ENCODE measurements at regions not wholly inside any gene's neighbourhood (a gene's known extent, or its start where the extent isn't known, plus 50 kb on each side); places are given as distances from the start of the nearest gene placed in this dataset.
A peak's percentile ranks its signal among the peaks of the same experiment; 100 is the strongest.

DNA sequence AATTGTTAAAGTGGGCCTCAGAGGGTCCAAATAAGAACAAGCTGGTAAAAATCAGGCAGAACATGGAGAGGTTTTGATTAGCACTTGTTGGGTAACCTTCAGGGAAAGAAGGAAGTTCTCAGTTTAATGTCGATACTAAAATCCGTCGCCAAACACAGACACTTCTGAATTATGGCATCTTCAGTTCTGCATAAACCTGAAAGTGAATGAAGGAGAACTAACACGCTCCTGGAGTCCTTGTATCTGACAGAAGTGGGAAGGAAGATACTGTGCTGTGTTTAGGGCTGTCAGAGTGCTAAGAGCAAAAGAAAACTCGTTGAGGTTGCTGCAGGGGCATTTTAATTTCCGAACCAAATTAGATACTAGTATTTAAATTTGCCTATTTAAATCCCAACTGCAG lies 106.2 kb downstream of the TMA16 start:
- TF ChIP-seq CTCF (IDR thresholded peaks at IDR 0.05; ENCODE audit: unreplicated experiment) = no peak
- Mint-ChIP-seq H3K4me1 (ENCODE audit: low read depth) (peaks cover 5% of the 10 kb centered on the region), H3K4me3 (ENCODE audit: low read depth) (no peak overlapping the region), H3K27ac (peak overlapping the region; percentile 52), H3K9me3 (ENCODE audit: low read depth) (peaks cover 10% of the 10 kb centered on the region), H3K27me3 (no peaks in the 10 kb centered on the region), H3K36me3 (ENCODE audit: insufficient read depth) (no peaks in the 10 kb centered on the region)
- DNase-seq (ENCODE audit: low spot score, unreplicated experiment) = no peak

DNA sequence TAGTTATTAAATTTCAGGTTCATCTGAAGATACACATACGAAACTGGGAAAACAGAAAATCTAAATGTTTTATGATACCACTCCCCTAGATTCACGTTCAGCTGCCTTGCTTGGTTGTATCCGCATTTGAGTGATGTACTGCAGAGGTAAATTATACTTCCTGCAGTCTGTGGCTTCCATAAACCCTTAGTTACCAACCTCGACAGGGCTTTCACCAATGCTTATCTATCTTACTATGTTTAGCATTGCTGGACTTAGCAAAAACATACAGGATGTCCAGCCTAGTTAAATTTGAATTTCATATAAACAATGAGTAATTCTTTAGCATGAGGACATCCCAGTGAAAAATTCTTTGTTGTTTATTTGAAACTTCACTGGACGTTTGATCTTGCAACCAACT lies 108.8 kb downstream of the TMA16 start:
- Mint-ChIP-seq H3K27me3 (no peaks in the 10 kb centered on the region), H3K4me1 (ENCODE audit: low read depth) (peaks cover 5% of the 10 kb centered on the region), H3K4me3 (ENCODE audit: low read depth) (no peak overlapping the region), H3K9me3 (ENCODE audit: low read depth) (peaks cover 7% of the 10 kb centered on the region), H3K27ac (no peak overlapping the region), H3K36me3 (ENCODE audit: insufficient read depth) (no peaks in the 10 kb centered on the region)
- DNase-seq (ENCODE audit: low spot score, unreplicated experiment) = no peak
- no peak for TF ChIP-seq CTCF (IDR thresholded peaks at IDR 0.05; ENCODE audit: unreplicated experiment)

DNA sequence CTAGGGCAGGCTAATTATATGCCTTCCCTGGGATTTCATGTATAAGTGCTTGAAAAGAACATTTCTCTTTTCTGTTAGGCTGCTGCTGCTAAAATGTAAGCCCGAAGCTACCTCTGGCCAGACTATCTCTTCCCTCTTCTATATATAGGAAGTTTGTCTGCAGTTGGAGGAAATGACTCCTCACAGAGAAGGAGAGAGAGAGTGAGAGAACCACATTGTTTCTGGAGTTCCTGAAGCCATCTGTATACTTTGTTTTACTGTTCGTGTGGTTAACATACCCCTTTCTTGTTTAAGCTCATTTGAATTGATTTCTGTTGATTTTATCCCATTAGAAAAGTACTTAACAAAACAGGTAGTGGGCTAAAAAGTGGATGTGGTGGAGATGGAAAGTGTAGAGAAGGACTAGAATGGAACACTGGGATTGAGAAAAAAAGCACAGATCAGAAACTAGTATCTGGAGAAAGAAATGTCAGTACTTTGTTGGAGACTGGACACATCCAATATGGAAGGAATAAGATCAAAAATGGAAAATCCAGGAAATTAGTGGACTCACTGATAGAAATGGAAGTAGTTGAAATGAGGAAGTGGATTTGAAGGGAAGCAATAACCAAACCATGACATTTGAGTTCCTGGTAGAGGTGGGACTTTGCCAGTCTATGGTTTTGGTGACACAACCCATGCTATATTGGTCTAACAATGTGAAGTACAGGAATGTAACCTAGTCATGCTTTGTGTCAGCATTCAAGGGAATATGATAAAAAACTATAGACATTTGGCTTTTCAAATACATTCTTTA lies 112.6 kb downstream of the TMA16 start:
- TF ChIP-seq CTCF (IDR thresholded peaks at IDR 0.05; ENCODE audit: unreplicated experiment) = no peak
- no peaks in the 10 kb centered on the region for H3K27me3 Mint-ChIP-seq
- no peaks in the 10 kb centered on the region for H3K36me3 Mint-ChIP-seq (ENCODE audit: insufficient read depth)
- no peak overlapping the region for H3K4me3 Mint-ChIP-seq (ENCODE audit: low read depth)
- no peak overlapping the region for H3K27ac Mint-ChIP-seq
- H3K4me1 Mint-ChIP-seq (ENCODE audit: low read depth) = peaks cover 1% of the 10 kb centered on the region
- no peak for DNase-seq (ENCODE audit: low spot score, unreplicated experiment)
- peaks cover 7% of the 10 kb centered on the region for H3K9me3 Mint-ChIP-seq (ENCODE audit: low read depth)

GRCh38 chr4:163609019-163609418 lies 114.5 kb downstream of the TMA16 start:
- TF ChIP-seq CTCF (IDR thresholded peaks at IDR 0.05; ENCODE audit: unreplicated experiment) = no peak
- Mint-ChIP-seq H3K4me1 (ENCODE audit: low read depth) (no peaks in the 10 kb centered on the region), H3K27ac (no peak overlapping the region), H3K9me3 (ENCODE audit: low read depth) (peaks cover 4% of the 10 kb centered on the region), H3K27me3 (no peaks in the 10 kb centered on the region), H3K36me3 (ENCODE audit: insufficient read depth) (no peaks in the 10 kb centered on the region), H3K4me3 (ENCODE audit: low read depth) (no peak overlapping the region)
- no peak for DNase-seq (ENCODE audit: low spot score, unreplicated experiment)

GRCh38 chr4:163610648-163611047 lies 116.2 kb downstream of the TMA16 start:
- Mint-ChIP-seq H3K9me3 (ENCODE audit: low read depth) (no peaks in the 10 kb centered on the region), H3K27ac (no peak overlapping the region), H3K36me3 (ENCODE audit: insufficient read depth) (no peaks in the 10 kb centered on the region), H3K4me3 (ENCODE audit: low read depth) (no peak overlapping the region), H3K27me3 (no peaks in the 10 kb centered on the region), H3K4me1 (ENCODE audit: low read depth) (no peaks in the 10 kb centered on the region)
- no peak for DNase-seq (ENCODE audit: low spot score, unreplicated experiment)
- no peak for TF ChIP-seq CTCF (IDR thresholded peaks at IDR 0.05; ENCODE audit: unreplicated experiment)
